SH-SY5Y (cell line): ENCODE measurements at regions not wholly inside any gene's neighbourhood (a gene's known extent, or its start where the extent isn't known, plus 50 kb on each side); places are given as distances from the start of the nearest gene placed in this dataset.

Experiments used
- GATA2 ChIP-seq: IDR thresholded peaks from 2 replicates; pipeline ENCODE4 v1.6.1; 2011; ENCODE audit warnings: mild to moderate bottlenecking, low read depth, low read length
- GATA3 ChIP-seq: IDR thresholded peaks from 2 replicates; pipeline ENCODE4 v1.6.1; 2011; ENCODE audit warnings: low read depth, mild to moderate bottlenecking, low read length, moderate library complexity

DNA sequence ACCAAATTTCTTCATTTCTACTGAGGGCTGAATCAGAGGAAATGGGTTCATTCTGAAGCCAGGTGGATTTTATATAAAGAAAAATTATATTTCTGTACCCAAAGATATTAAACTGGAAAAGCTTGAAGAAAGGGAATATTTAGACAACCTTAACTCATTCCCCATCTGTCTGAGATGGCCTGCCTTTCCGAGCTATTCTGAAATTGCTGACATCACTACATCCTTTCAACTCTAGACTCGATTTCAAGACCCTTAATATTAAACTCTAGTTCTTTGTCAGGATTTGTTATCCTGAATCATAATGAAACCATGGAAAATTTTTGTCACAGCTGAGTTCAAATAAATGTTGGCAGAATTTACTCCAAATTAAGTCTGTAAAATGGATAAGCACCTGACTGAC is 818.5 kb upstream of the SEMA6A start:
- no peak for TF ChIP-seq GATA2
- no peak for TF ChIP-seq GATA3

DNA sequence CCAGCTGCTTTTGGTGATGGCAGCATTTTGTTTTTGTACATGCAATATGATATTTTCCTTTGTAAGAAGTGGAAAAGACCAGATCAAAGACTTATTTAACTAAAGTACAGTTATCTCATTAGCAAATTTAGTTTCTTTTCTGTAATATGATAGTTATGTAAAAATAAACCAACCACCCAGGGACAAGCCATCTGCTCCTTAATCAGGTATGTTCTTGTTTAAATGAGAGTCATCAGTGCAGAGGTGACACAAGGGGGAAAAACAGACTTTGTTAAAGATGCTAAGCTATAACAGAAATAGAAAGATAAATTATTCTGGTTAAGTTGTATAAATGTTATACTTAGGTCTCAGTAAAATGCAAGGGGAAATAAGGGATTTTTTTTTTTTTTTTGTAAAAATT is 805.7 kb upstream of the SEMA6A start:
- TF ChIP-seq GATA3 (no peak), GATA2 (no peak)

DNA sequence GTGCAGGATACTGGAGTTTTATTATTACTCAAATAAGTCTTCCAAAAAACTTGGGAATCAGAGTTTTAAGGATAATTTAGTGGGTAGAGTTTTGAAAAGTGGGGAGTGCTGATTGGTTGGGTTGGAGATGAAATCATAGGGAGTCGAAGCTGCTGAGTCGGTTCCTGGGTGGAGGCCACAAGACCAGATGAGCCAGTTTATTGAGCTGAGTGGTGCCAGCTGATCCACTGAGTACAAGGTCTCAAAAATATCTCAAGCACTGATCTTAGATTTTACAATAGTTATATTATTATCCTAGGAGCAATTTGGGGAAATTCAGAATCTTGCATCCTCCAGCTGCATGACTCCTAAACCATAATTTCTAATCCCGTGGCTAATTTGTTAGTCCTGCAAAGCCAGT is 804.9 kb upstream of the SEMA6A start:
- TF ChIP-seq GATA2, result no peak
- no peak for TF ChIP-seq GATA3

- TF ChIP-seq GATA3 (no peak), GATA2 (no peak)
Measured at GRCh38 chr5:117376748-117377147, 802.1 kb upstream of the SEMA6A start.

- TF ChIP-seq GATA3, result no peak
- TF ChIP-seq GATA2, result no peak
Measured at GRCh38 chr5:117359895-117360294, 785.3 kb upstream of the SEMA6A start.

- no peak for TF ChIP-seq GATA2
- no peak for TF ChIP-seq GATA3
Measured at GRCh38 chr5:117357886-117358285, 783.3 kb upstream of the SEMA6A start.

DNA sequence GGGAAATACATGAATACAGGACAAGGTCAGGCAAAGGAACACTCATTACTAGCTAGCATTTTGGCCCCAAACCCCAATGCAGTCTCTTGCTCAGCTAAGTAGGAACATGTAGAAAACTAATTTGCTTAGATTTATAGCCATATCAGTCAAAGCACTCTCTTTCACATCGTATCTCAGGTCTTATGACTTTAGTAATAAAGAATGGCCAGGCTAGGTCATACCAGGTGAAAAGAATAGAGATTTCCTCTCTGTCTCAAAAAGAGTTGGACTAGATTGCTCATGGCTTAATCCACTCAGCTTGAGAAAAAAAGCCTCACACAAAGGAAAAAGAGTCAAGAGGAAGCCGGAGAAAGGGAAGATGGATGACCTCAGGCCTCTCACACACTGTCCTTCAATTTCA is 772.7 kb upstream of the SEMA6A start:
- no peak for TF ChIP-seq GATA2
- no peak for TF ChIP-seq GATA3

DNA sequence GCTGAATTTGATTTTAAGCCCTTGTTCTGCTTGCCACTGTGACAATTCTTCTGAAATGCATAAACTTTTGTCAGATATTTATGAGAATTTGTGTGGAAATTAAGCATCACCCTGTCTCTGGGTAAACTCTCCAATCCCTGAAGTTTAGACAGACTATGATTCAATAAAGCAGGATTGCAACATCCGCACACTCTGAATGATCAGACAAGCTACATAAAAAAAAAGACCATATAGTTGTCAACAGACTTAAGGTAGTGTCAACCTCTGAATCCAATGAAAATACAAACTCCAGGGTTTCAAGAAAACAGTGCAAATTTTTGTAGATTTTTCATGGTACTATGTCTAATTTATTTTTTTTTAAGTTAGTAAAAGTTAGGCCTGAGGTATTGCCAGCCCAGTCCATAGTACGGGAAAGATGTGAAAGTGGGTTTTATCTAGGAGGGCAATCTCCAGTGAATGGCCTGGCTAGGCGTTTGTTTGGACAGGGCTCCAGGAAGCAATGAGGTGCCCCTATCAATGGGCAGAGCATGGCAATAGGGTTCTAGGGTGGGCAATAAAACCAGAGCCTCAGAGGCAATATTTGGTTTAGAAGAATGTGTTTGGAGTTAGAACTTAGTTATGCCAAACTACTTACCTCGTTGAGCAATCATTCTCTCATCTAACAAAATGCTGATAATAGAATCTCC is 762.6 kb upstream of the SEMA6A start:
- TF ChIP-seq GATA2 (no peak), GATA3 (no peak)

- TF ChIP-seq GATA3 (no peak), GATA2 (no peak)
Measured at GRCh38 chr5:117336208-117336607, 761.6 kb upstream of the SEMA6A start.

DNA sequence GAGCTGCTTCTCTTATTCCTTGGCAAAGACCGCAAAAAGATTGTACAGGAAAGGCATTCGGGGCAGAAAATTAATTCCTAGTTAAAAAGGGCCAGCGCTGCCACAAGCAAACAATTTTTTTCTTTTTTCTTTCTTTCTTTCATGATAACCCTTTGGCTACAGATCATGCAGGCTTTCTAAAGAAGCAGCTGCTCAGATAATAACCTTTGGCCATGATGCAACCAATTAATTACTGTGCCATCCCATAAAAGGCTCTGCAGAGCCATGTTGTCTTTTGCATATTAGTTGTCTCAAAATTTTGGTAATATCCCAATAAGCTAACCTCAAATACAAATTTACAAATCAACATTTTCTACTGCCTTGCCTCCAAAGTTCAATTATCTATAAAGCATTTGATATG is 758.4 kb upstream of the SEMA6A start:
- TF ChIP-seq GATA2 (no peak), GATA3 (no peak)

DNA sequence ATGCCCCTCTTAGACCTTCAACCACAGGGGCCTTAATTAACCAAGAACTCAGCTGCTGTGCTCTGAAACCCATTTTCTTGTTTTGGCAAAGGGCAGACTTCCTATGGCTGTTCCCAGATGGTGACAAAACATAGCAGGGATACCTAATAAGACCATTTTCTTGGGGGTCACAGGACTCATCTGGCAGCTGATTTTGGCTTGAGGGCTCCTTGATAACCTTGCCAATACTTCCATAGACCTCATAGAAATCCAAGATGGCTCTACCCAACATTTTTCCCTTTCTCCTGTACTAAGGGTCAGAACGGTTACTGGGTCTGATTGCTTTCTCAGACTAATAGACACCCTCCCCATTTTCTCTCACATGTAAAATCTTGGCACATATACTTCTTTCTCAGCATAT is 757.7 kb upstream of the SEMA6A start:
- no peak for TF ChIP-seq GATA3
- no peak for TF ChIP-seq GATA2

- TF ChIP-seq GATA3 (no peak), GATA2 (no peak)
Measured at GRCh38 chr5:117327511-117327910, 752.9 kb upstream of the SEMA6A start.

- TF ChIP-seq GATA2, result no peak
- TF ChIP-seq GATA3, result no peak
Measured at GRCh38 chr5:117326997-117327396, 752.4 kb upstream of the SEMA6A start.

DNA sequence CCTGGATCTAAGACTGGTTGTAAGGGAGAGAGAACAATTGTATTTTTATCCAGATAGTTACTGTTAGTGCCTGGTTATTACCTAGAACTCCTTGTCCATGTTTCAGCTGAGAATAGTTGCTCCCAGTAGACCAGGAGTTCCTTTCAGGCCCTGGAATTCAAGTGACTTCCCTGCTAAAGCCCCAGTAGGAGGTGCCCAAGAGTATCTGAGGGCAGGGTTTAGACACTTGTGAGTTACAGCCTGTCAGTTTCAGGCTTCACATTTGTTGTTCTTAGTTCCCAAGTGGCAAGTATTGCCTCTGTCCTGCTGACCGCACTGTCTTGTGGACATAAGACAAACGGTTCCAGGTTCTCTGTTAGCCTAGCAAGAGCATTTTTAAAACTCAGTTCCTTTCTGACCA is 743.9 kb upstream of the SEMA6A start:
- TF ChIP-seq GATA3, result no peak
- TF ChIP-seq GATA2, result no peak

- TF ChIP-seq GATA2 (no peak), GATA3 (no peak)
Measured at GRCh38 chr5:117315170-117315569, 740.5 kb upstream of the SEMA6A start.

- TF ChIP-seq GATA2 (no peak), GATA3 (no peak)
Measured at GRCh38 chr5:117302949-117303348, 728.3 kb upstream of the SEMA6A start.

DNA sequence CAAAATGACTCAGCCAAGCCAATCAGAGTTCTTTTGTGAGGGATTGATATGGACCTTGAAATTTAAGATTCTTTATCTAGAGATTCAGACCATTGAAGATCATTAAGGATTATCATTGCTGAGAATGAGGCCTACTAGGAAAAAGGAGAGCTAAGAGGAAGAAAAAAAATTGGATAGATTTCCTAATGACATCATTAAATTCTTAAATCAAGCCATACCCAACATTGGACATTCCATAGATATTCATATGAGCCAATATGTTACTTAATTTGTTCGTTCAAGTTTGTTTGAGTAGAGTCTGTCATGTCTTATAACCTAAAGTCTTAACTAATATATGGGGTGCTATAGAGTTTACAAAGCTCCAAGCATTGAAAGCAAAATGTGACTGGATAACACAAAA is 727.9 kb upstream of the SEMA6A start:
- TF ChIP-seq GATA2, result no peak
- no peak for TF ChIP-seq GATA3
